ENCODE measurements at regions not wholly inside any gene's neighbourhood (a gene's known extent, or its start where the extent isn't known, plus 50 kb on each side); places are given as distances from the start of the nearest gene placed in this dataset.

DNA sequence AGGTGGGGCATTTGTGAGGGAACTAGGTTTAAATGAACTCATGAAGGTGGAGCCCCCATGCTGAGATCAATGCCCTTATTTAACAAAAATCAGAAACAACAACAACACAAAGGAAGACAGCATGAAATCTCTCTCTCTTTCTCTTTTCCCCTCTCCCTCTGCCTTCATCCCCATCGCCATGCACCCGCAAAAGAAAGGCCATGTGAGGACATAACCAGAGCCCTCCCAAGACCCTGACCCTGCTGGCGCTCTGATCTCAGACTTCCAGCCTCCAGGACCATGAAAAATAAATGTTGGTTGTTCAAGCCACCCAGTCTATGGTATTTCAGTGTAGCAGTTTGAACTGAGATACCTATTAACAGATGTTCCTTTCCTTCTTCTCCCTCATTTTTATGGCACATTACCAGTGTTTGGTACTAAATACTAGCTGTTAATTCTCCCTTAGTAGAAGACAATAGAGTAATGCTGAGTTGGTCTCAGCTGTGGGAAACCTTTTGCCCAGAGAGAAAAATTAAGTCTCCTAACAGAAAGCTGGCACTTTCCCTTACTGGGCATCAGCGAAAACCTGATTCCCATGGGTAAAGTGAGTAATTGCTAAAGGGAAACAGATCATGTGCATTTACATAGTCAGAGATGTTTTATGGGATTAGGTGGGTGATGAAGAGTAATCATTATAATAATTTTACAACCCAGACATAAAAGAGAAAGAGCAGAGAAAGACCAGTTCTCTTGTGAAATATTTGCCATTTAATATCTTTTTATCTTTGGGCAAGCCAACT lies 264.0 kb upstream of the PLEKHG7 start:
- WGBS (ENCODE audit: insufficient coverage) = 91% methylated on average over 3 of the region's 4 CpGs
- ChIA-PET CTCF (interaction anchor here (1.1 kb wide), 1 partner anchor 10 kb away, joined by 3 read pairs; no protein-coding TSS in a partner anchor), POLR2A (no interaction called here)
- H3K4me1 ChIP-seq (ENCODE audit: control extremely low read depth in 1 of 4, control insufficient read depth in 4 of 4, insufficient read depth in 4 of 4, low read length in 3 of 4) = peaks cover 0 to 7% (median 1%) of the 10 kb centered on the region in 4 experiments
- H3K36me3 ChIP-seq (ENCODE audit: control insufficient read depth in 4 of 4, insufficient read depth in 4 of 4, low read length in 3 of 4) = no peaks in the 10 kb centered on the region
- H3K27ac ChIP-seq (ENCODE audit: insufficient read depth in 1 of 2, low read depth in 1 of 2, low read length in 2 of 2, poor library complexity in 1 of 2, severe bottlenecking in 2 of 2) = no peak overlapping the region
- H3K9me3 ChIP-seq (ENCODE audit: control extremely low read depth in 1 of 5, control insufficient read depth in 4 of 5, insufficient read depth in 2 of 5, low read depth in 1 of 5, low read length in 4 of 5) = peaks cover 0 to 2% (median 0%) of the 10 kb centered on the region in 5 experiments
- no peaks in the 10 kb centered on the region for H3K27me3 ChIP-seq (replicated peaks in 2 of 5; ENCODE audit: control insufficient read depth in 4 of 5, insufficient read depth in 5 of 5, low read length in 4 of 5)
- no peak overlapping the region for H3K4me3 ChIP-seq (ENCODE audit: control insufficient read depth in 1 of 7, extremely low read depth in 1 of 7, insufficient read depth in 4 of 7, low read depth in 2 of 7, low read length in 6 of 7)
- DNase-seq = no peak

DNA sequence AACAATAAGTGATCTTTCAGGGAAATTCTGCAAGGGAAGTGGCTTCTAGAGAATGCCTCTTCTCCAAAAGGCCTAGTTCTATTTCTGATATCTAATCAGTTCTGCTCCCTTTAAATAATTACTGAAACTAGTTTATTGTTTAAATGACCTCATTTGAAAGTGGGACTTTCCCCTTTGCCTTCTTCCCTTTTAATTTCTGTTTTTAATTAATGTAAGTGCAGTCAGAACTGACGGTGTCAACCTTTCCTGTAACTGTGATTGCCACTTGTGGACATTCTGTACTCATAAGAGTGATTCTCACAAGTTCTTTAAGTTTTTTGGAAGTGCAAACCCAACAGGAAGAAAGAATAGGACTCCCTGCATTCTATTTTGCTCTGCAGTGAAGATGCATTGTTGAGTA lies 265.3 kb upstream of the PLEKHG7 start:
- Histone ChIP-seq H3K36me3 (ENCODE audit: control insufficient read depth in 4 of 4, insufficient read depth in 4 of 4, low read length in 3 of 4) (no peaks in the 10 kb centered on the region), H3K27ac (ENCODE audit: insufficient read depth in 1 of 2, low read depth in 1 of 2, low read length in 2 of 2, poor library complexity in 1 of 2, severe bottlenecking in 2 of 2) (no peak overlapping the region), H3K4me3 (ENCODE audit: control insufficient read depth in 1 of 7, extremely low read depth in 1 of 7, insufficient read depth in 4 of 7, low read depth in 2 of 7, low read length in 6 of 7) (no peak overlapping the region), H3K9me3 (ENCODE audit: control extremely low read depth in 1 of 5, control insufficient read depth in 4 of 5, insufficient read depth in 2 of 5, low read depth in 1 of 5, low read length in 4 of 5) (peaks cover 0 to 2% (median 0%) of the 10 kb centered on the region in 5 experiments), H3K4me1 (ENCODE audit: control extremely low read depth in 1 of 4, control insufficient read depth in 4 of 4, insufficient read depth in 4 of 4, low read length in 3 of 4) (peaks cover 0 to 7% (median 1%) of the 10 kb centered on the region in 4 experiments), H3K27me3 (replicated peaks in 2 of 5; ENCODE audit: control insufficient read depth in 4 of 5, insufficient read depth in 5 of 5, low read length in 4 of 5) (no peaks in the 10 kb centered on the region)
- ChIA-PET CTCF (no interaction called here), POLR2A (no interaction called here)
- no CpG with 5 or more reads among the region's 1 CpG for WGBS (ENCODE audit: insufficient coverage)
- no peak for DNase-seq

DNA sequence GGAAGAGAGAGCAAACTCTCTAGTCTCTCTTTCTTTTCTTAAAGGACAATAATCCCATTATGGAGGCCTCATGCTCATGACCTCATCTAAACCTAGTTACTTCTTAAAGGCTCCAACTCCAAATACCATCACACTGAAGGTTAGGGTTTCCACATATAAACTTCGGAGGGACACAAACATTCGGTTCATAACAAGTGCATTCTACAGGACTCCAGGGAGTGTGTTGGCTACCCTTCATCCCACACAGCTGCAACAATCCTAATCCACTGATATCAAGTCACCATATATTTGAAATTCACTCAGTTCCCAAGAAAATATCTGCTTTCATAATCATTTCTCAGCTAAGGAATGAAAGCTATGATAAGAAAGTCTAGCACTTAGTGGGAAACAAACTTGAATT lies 265.9 kb upstream of the PLEKHG7 start:
- no peak for DNase-seq
- Histone ChIP-seq H3K27me3 (replicated peaks in 2 of 5; ENCODE audit: control insufficient read depth in 4 of 5, insufficient read depth in 5 of 5, low read length in 4 of 5) (no peaks in the 10 kb centered on the region), H3K36me3 (ENCODE audit: control insufficient read depth in 4 of 4, insufficient read depth in 4 of 4, low read length in 3 of 4) (no peaks in the 10 kb centered on the region), H3K4me3 (ENCODE audit: control insufficient read depth in 1 of 7, extremely low read depth in 1 of 7, insufficient read depth in 4 of 7, low read depth in 2 of 7, low read length in 6 of 7) (no peak overlapping the region), H3K9me3 (ENCODE audit: control extremely low read depth in 1 of 5, control insufficient read depth in 4 of 5, insufficient read depth in 2 of 5, low read depth in 1 of 5, low read length in 4 of 5) (peaks cover 0 to 2% (median 0%) of the 10 kb centered on the region in 5 experiments), H3K27ac (ENCODE audit: insufficient read depth in 1 of 2, low read depth in 1 of 2, low read length in 2 of 2, poor library complexity in 1 of 2, severe bottlenecking in 2 of 2) (no peak overlapping the region), H3K4me1 (ENCODE audit: control extremely low read depth in 1 of 4, control insufficient read depth in 4 of 4, insufficient read depth in 4 of 4, low read length in 3 of 4) (peaks cover 0 to 7% (median 1%) of the 10 kb centered on the region in 4 experiments)
- POLR2A ChIA-PET = no interaction called here
- WGBS (ENCODE audit: insufficient coverage) = no CpG with 5 or more reads among the region's 2 CpGs
- CTCF ChIA-PET = no interaction called here

DNA sequence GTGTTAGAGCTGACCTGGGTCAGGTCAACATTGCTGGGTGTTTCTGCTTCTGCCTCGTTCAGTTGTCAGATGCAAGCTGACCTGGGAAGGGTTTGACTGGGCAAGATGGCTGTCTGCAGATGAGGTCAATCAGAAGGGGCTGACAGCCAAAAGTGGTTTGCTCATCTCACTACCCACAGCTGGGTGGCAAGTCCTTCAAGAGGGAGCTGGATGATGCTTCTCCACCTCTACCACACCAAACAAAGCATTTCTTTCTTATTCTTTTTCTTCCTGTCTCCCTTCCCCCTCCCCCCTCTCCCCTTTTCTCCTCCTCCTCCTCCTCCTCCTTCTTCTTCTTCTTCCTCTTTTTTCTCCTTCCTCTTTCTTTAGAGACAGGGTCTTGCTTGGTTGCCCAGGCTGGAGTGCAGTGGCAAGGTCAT lies 268.2 kb upstream of the PLEKHG7 start:
- POLR2A ChIA-PET = no interaction called here
- H3K27me3 ChIP-seq (replicated peaks in 2 of 5; ENCODE audit: control insufficient read depth in 4 of 5, insufficient read depth in 5 of 5, low read length in 4 of 5) = no peaks in the 10 kb centered on the region
- 100% methylated on average over 1 of the region's 1 CpG for WGBS (ENCODE audit: insufficient coverage)
- H3K4me1 ChIP-seq (ENCODE audit: control extremely low read depth in 1 of 4, control insufficient read depth in 4 of 4, insufficient read depth in 4 of 4, low read length in 3 of 4) = peaks cover 0 to 17% (median 3%) of the 10 kb centered on the region in 4 experiments
- no peak overlapping the region for H3K4me3 ChIP-seq (ENCODE audit: control insufficient read depth in 1 of 7, extremely low read depth in 1 of 7, insufficient read depth in 4 of 7, low read depth in 2 of 7, low read length in 6 of 7)
- peaks cover 0 to 2% (median 0%) of the 10 kb centered on the region in 5 experiments for H3K9me3 ChIP-seq (ENCODE audit: control extremely low read depth in 1 of 5, control insufficient read depth in 4 of 5, insufficient read depth in 2 of 5, low read depth in 1 of 5, low read length in 4 of 5)
- H3K27ac ChIP-seq (ENCODE audit: insufficient read depth in 1 of 2, low read depth in 1 of 2, low read length in 2 of 2, poor library complexity in 1 of 2, severe bottlenecking in 2 of 2) = no peak overlapping the region
- CTCF ChIA-PET = interaction anchor here (1.0 to 1.4 kb wide), 4 partner anchors 12 to 215 kb away, joined by 3 read pairs; no protein-coding TSS in a partner anchor
- no peaks in the 10 kb centered on the region for H3K36me3 ChIP-seq (ENCODE audit: control insufficient read depth in 4 of 4, insufficient read depth in 4 of 4, low read length in 3 of 4)
- DNase-seq = peak in 1 of 3 donors; percentile 10

DNA sequence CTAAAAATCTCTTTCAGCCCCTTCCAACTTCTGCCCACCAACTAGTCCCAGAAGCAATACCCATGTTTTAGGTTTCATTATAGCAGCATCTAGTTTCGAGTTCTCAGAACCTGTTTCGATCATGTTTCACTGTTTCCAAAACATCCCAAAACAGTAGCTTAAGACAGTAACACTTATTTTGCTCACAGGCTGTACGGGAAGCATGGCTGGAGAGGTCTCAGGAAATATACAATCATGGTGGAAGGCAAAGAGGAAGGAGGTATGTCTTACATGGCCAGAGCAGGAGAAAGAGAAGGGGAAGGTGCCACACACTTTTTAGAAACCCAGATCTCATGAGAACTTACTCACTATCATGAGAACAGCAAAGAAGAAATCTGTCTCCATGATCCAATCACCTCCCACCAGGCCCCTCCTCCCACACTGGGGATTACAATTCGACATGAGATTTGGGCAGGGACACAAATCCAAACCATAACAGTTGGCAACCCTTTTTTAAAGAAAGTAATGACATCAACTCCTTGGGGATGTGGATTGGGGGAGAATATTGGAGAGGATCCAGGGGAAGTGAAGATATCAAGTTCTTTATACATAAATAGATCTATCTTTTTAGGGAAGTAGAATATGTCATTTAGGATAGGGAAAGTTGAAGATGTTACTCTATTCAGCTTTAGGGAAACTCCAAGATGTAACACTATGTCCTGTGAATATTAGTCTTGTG lies 269.9 kb upstream of the PLEKHG7 start:
- Histone ChIP-seq H3K4me1 (ENCODE audit: control extremely low read depth in 1 of 4, control insufficient read depth in 4 of 4, insufficient read depth in 4 of 4, low read length in 3 of 4) (peaks cover 0 to 17% (median 2%) of the 10 kb centered on the region in 4 experiments), H3K36me3 (ENCODE audit: control insufficient read depth in 4 of 4, insufficient read depth in 4 of 4, low read length in 3 of 4) (no peaks in the 10 kb centered on the region), H3K27me3 (replicated peaks in 2 of 5; ENCODE audit: control insufficient read depth in 4 of 5, insufficient read depth in 5 of 5, low read length in 4 of 5) (no peaks in the 10 kb centered on the region), H3K27ac (ENCODE audit: insufficient read depth in 1 of 2, low read depth in 1 of 2, low read length in 2 of 2, poor library complexity in 1 of 2, severe bottlenecking in 2 of 2) (no peak overlapping the region), H3K4me3 (ENCODE audit: control insufficient read depth in 1 of 7, extremely low read depth in 1 of 7, insufficient read depth in 4 of 7, low read depth in 2 of 7, low read length in 6 of 7) (no peak overlapping the region), H3K9me3 (ENCODE audit: control extremely low read depth in 1 of 5, control insufficient read depth in 4 of 5, insufficient read depth in 2 of 5, low read depth in 1 of 5, low read length in 4 of 5) (peaks cover 0 to 2% (median 0%) of the 10 kb centered on the region in 5 experiments)
- no peak for DNase-seq
- POLR2A ChIA-PET = no interaction called here
- WGBS (ENCODE audit: insufficient coverage) = 50% methylated on average over 1 of the region's 4 CpGs
- CTCF ChIA-PET = interaction anchor here (1.0 to 1.3 kb wide), 2 partner anchors 130 to 296 kb away, joined by 3 read pairs; no protein-coding TSS in a partner anchor

DNA sequence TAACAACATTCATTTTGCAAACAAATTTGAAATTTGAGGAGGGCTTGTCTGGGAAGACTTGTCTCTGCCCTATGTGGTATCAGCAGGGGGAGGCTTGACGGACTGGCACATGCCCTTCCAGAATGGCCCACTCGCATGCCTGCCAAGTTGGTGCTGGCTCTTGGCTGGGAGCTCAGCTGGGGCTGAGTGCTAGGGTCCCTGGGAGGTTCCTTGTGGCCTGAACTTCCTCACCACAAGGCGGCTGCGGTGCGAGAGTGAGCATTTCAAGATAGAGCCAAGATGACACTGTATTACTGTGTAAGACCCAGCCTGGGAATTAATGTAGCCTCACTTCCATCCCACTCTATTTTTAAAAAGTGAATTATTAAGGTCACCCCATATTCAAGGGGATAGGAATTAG lies 271.6 kb upstream of the PLEKHG7 start:
- Histone ChIP-seq H3K36me3 (ENCODE audit: control insufficient read depth in 4 of 4, insufficient read depth in 4 of 4, low read length in 3 of 4) (no peaks in the 10 kb centered on the region), H3K27me3 (replicated peaks in 2 of 5; ENCODE audit: control insufficient read depth in 4 of 5, insufficient read depth in 5 of 5, low read length in 4 of 5) (no peaks in the 10 kb centered on the region), H3K27ac (ENCODE audit: insufficient read depth in 1 of 2, low read depth in 1 of 2, low read length in 2 of 2, poor library complexity in 1 of 2, severe bottlenecking in 2 of 2) (no peak overlapping the region), H3K4me1 (ENCODE audit: control extremely low read depth in 1 of 4, control insufficient read depth in 4 of 4, insufficient read depth in 4 of 4, low read length in 3 of 4) (peaks cover 0 to 17% (median 2%) of the 10 kb centered on the region in 4 experiments), H3K4me3 (ENCODE audit: control insufficient read depth in 1 of 7, extremely low read depth in 1 of 7, insufficient read depth in 4 of 7, low read depth in 2 of 7, low read length in 6 of 7) (no peak overlapping the region), H3K9me3 (ENCODE audit: control extremely low read depth in 1 of 5, control insufficient read depth in 4 of 5, insufficient read depth in 2 of 5, low read depth in 1 of 5, low read length in 4 of 5) (peaks cover 0 to 2% (median 0%) of the 10 kb centered on the region in 5 experiments)
- 39% methylated on average over 2 of the region's 5 CpGs for WGBS (ENCODE audit: insufficient coverage)
- ChIA-PET POLR2A (no interaction called here), CTCF (interaction anchor here (0.8 to 1.3 kb wide), 3 partner anchors 13 to 132 kb away, joined by 3 to 4 read pairs (median 3); no protein-coding TSS in a partner anchor)
- peak; percentile 65 to 80 (median 78) for DNase-seq

DNA sequence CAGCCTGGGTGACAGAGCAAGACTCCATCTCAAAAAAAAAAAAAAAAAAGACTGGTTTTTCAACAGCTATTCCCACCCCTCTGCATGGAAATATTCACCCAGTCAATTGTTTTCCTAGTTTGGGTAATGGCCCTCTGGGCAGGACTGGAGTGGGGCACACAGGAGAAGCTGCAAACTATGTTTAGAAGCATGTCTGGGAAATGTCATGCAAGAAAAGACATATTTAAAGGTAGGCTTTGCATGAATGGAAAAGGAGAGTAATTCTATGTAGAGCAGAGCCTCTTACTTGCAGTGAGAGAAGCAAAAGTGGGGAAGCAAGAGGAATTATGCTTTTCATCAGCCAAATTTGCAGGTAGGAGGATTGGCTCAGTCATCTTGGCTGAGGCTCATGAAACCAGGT lies 276.5 kb upstream of the PLEKHG7 start:
- H3K4me1 ChIP-seq (ENCODE audit: control extremely low read depth in 1 of 4, control insufficient read depth in 4 of 4, insufficient read depth in 4 of 4, low read length in 3 of 4) = peaks cover 0 to 6% (median 2%) of the 10 kb centered on the region in 4 experiments
- H3K9me3 ChIP-seq (ENCODE audit: control extremely low read depth in 1 of 5, control insufficient read depth in 4 of 5, insufficient read depth in 2 of 5, low read depth in 1 of 5, low read length in 4 of 5) = no peaks in the 10 kb centered on the region
- no peak overlapping the region for H3K4me3 ChIP-seq (ENCODE audit: control insufficient read depth in 1 of 7, extremely low read depth in 1 of 7, insufficient read depth in 4 of 7, low read depth in 2 of 7, low read length in 6 of 7)
- no peak overlapping the region for H3K27ac ChIP-seq (ENCODE audit: insufficient read depth in 1 of 2, low read depth in 1 of 2, low read length in 2 of 2, poor library complexity in 1 of 2, severe bottlenecking in 2 of 2)
- H3K27me3 ChIP-seq (replicated peaks in 2 of 5; ENCODE audit: control insufficient read depth in 4 of 5, insufficient read depth in 5 of 5, low read length in 4 of 5) = no peaks in the 10 kb centered on the region
- ChIA-PET POLR2A (no interaction called here), CTCF (no interaction called here)
- no peak for DNase-seq
- no peaks in the 10 kb centered on the region for H3K36me3 ChIP-seq (ENCODE audit: control insufficient read depth in 4 of 4, insufficient read depth in 4 of 4, low read length in 3 of 4)
